GM19468 (cell line): ENCODE measurements at regions not wholly inside any gene's neighbourhood (a gene's known extent, or its start where the extent isn't known, plus 50 kb on each side); places are given as distances from the start of the nearest gene placed in this dataset.

Experiments used
- ATAC-seq: cut with Tn5 transposase; IDR thresholded peaks from one replicate; pipeline ENCODE4 v1.9.1; 2021; ENCODE audit warnings: mild to moderate bottlenecking, moderate library complexity, moderate number of reproducible peaks; ENCODE audit not compliant: unreplicated experiment; ENCODE audit errors: extremely low read depth

- no peak for ATAC-seq
These were observed 75.4 kb upstream of the TRPC4 start for GRCh38 chr13:37944869-37945442.

DNA sequence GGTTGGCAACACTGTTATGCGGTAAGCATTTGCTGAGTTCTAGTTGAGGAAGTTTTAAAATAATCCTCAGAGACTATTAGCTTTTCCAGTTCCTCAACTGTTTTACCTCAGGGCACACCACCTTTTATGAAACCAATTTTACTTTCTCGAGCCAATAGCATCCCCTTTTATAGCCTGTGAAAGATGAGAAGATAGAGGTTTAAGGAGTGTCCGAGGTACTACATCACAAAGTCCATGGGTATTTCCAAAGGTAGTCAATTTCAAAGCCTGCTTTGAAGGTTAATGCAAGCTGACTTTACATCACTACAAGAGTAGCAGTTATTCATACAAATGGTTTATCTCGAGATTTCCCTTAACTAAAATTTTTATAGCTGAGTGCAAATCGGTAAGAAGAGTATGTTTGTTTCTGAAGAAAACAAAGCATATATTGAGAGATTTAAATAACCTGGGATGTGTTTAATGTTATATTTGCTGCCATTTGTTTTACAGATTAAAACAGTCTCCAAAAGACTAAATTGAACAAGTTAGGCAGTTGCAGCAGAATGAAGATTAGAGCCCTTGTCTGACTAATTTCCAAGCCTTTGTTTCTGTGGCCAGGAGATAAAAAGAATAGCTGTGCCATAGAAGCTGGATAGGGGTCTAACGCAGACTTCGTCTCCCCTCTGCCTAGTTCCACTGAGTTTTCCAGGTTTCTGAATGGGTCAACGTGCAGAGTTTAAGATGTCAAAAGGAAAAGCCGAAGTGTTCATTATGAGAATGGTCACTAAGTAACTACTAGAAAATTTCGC, 74.7 kb upstream of the TRPC4 start:
- no peak for ATAC-seq

DNA sequence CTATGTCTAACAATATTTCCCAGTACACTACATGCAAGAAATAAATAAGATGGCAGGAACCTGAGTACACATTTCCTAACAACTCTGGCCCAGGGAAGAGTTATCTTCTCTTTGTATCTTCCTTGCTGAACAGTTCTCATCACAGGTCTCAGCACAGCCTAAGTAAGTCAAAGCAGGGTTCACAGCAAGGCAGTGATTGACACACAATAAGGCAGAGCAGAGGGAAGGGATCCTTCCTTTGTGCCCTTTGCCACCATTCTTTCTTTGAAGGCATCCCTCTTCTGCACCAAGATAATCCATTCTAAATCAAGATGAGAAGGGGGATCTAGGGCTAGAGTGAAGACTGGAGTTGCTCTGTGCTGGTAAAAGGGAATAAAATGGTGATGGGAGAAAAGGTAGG, 73.4 kb upstream of the TRPC4 start:
- no peak for ATAC-seq

- ATAC-seq = no peak
These were observed 65.0 kb upstream of the TRPC4 start for GRCh38 chr13:37934339-37935191.

GRCh38 chr13:37929308-37929707, 59.7 kb upstream of the TRPC4 start:
- no peak for ATAC-seq

DNA sequence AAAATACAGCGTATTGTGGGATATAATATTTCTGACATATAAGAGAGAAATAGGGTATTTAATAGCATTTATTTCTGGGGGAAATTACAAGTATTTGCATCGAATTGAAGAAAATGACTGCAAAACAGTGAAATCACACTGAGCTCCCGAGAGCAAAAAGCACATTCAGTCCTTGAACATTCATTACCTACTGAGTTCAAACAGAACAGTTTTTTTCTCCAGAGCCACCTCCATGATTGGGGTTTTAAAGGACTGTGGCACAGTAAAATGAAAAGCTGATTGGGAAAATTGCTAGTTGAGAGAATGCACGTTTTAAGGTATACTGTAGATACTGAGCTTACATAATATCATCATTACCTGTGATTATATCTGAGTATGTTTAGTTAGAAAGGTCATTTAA, 58.0 kb upstream of the TRPC4 start:
- no peak for ATAC-seq

DNA sequence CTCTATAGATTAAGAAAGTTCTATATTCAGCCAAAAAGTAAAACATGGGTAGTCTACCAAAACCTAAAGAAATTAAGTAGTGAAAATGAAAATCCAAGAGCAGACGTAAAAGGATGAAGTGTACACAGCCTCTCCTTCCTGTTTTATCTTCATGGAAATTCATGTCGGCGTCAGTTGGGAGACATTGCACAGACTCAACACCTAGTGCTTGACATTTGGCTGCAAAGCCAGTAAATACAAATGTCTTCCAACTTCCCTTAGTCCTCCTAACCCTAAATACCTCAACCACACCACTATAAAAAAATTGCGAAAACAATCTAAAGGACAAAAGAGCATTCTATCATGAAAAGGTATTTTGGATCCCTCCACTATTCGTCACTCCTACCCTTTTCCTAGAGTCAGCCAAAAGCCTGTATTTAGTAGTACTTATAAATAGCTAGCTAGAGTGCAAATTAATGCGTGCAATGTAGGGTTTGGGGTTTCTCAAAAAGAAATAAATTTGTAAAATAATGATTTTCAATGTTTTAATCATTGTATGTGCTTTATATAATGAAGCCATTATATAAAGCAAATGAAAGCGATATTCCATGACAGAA, 56.4 kb upstream of the TRPC4 start:
- ATAC-seq = no peak

- no peak for ATAC-seq
These were observed 53.7 kb upstream of the TRPC4 start for GRCh38 chr13:37923236-37923635.

DNA sequence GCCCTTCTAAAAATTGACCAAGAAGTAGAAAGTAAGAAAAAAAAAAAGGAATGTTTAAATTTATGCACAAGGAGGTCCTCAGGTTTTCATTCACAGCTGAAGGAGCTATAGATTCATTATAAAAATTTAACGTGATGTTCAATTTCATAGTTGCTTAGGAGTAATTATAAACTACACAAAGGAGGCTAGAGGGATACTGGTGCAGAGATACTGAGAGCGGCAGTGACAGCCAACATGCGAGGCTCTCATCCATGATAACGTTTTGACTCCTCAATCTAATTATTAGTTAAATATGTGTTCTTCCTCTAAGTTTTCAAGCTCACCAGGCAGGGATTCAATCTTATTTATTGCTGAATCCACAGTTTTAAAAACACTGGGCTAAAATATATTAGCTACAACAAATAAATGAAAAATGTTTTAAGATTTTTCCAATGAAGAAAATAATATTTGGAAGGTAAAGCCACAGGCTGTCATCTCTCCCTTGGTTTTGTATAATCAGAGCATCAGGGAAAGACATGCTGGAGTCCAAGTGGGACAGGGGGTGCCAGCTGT, 49.8 kb upstream of the TRPC4 start:
- no peak for ATAC-seq
